Calu3 (cell line): ENCODE measurements at regions not wholly inside any gene's neighbourhood (a gene's known extent, or its start where the extent isn't known, plus 50 kb on each side); places are given as distances from the start of the nearest gene placed in this dataset.

ENCODE experiments used
- BruUV-seq: library from RNA; stranded (reverse); fragments of 400-500 nt; replicated peaks from 2 replicates; lab custom pipeline; 2021; lab: Mats Ljungman, UMichigan
- CTCF ChIA-PET: fragments of 300-600 bp; sonication (Branson Sonifier 250); formaldehyde crosslinking; loops from one replicate; lab custom pipeline; 2022; ENCODE audit warnings: antibody characterized with exemption; lab: Charles Lee
- DNase-seq: peaks from one replicate; pipeline ENCODE4 v3.0.0; 2022
- H3K27ac Mint-ChIP-seq: one replicate; pipeline ENCODE4 v1.8.0; 2022; ENCODE audit warnings: mixed read lengths; ENCODE audit not compliant: unreplicated experiment
- H3K27me3 Mint-ChIP-seq: one replicate; pipeline ENCODE4 v1.8.0; 2022; ENCODE audit warnings: mixed read lengths; ENCODE audit not compliant: unreplicated experiment
- H3K36me3 Mint-ChIP-seq: one replicate; pipeline ENCODE4 v1.8.0; 2022; ENCODE audit warnings: mild to moderate bottlenecking, moderate library complexity, mixed read lengths; ENCODE audit not compliant: insufficient read depth, unreplicated experiment
- H3K4me1 Mint-ChIP-seq: one replicate; pipeline ENCODE4 v1.8.0; 2022; ENCODE audit warnings: mild to moderate bottlenecking, low read depth, mixed read lengths; ENCODE audit not compliant: unreplicated experiment
- H3K4me3 Mint-ChIP-seq: one replicate; pipeline ENCODE4 v1.8.0; 2022; ENCODE audit warnings: mild to moderate bottlenecking, low read depth, moderate library complexity, mixed read lengths; ENCODE audit not compliant: unreplicated experiment
- H3K9me3 Mint-ChIP-seq: one replicate; pipeline ENCODE4 v1.8.0; 2022; ENCODE audit warnings: low read depth, mixed read lengths; ENCODE audit not compliant: unreplicated experiment
- intact Hi-C: fragments of 100-400 bp; cut with micrococcal nuclease; formaldehyde crosslinking; loops from one replicate; pipeline ENCODE4 v1.10.0; 2022; ENCODE audit not compliant: unreplicated experiment
- TF ChIP-seq, protein P1 (sequence below): fragments of 200-600 bp; IDR thresholded peaks from one replicate; pipeline ENCODE4 v1.8.0; 2022; ENCODE audit warnings: antibody characterized with exemption; ENCODE audit not compliant: unreplicated experiment

DNA sequence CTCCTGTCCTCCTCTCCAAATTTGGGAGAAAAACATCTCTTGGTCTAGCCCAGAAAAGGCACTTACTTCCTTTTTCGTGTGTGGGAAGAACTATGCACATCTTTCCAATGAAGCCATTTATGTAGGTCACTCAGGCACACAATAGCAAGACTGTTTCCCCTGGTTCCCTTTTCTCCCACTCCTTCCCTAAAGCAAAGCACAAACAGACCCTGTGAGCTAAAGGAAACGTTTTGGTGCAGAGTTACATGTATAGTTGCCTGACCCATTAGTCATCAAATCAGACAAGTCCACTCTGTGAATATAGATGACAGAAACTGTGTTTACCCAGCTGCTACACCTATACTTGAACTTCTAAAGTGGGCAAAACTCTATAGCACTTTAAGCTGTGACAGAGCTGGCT lies 474.6 kb downstream of the COL12A1 start:
- Mint-ChIP-seq H3K27me3 (no peaks in the 10 kb centered on the region), H3K36me3 (no peaks in the 10 kb centered on the region), H3K4me1 (peaks cover 10% of the 10 kb centered on the region), H3K27ac (peak overlapping the region; percentile 27), H3K4me3 (no peak overlapping the region), H3K9me3 (no peaks in the 10 kb centered on the region)
- peak; percentile 29 for DNase-seq
- intact Hi-C loops = loop anchor here (5.0 kb wide), 1 partner anchor 199 kb away; no protein-coding TSS in a partner anchor
- TF ChIP-seq, protein P1, sequence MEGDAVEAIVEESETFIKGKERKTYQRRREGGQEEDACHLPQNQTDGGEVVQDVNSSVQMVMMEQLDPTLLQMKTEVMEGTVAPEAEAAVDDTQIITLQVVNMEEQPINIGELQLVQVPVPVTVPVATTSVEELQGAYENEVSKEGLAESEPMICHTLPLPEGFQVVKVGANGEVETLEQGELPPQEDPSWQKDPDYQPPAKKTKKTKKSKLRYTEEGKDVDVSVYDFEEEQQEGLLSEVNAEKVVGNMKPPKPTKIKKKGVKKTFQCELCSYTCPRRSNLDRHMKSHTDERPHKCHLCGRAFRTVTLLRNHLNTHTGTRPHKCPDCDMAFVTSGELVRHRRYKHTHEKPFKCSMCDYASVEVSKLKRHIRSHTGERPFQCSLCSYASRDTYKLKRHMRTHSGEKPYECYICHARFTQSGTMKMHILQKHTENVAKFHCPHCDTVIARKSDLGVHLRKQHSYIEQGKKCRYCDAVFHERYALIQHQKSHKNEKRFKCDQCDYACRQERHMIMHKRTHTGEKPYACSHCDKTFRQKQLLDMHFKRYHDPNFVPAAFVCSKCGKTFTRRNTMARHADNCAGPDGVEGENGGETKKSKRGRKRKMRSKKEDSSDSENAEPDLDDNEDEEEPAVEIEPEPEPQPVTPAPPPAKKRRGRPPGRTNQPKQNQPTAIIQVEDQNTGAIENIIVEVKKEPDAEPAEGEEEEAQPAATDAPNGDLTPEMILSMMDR = no peak
- no TSS peak for BruUV-seq
- CTCF ChIA-PET = interaction anchor here (0.6 to 0.7 kb wide), 2 partner anchors 256 to 481 kb away, joined by 3 read pairs; no protein-coding TSS in a partner anchor

- Mint-ChIP-seq H3K36me3 (no peaks in the 10 kb centered on the region), H3K4me3 (no peak overlapping the region), H3K4me1 (peaks cover 3% of the 10 kb centered on the region), H3K27me3 (no peaks in the 10 kb centered on the region), H3K27ac (no peak overlapping the region), H3K9me3 (no peaks in the 10 kb centered on the region)
- intact Hi-C loops = no loop called here
- TF ChIP-seq, protein P1 = no peak
- CTCF ChIA-PET = interaction anchor here (0.6 kb wide), 1 partner anchor 852 kb away, joined by 3 read pairs; no protein-coding TSS in a partner anchor
- no TSS peak for BruUV-seq
- DNase-seq = no peak
These were observed 484.9 kb downstream of the COL12A1 start for GRCh38 chr6:74720923-74721322.

DNA sequence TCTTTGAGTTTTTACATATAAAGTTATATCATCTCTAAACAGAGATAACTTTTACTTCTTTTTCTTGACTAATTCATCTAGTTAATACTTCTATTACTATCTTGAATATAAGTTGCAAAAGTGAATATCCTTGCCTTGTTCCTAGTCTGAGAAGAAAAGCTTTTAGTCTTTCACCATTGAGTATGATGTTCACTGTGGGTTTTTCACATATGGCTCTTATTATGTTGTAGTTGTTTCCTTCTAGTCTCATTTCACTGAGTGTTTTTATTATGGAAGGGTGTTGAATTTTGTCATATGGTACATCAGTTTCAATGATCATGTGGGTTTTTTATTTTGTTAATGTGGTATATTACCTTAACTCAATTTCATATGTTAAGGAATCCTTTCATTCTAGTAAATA lies 488.3 kb downstream of the COL12A1 start:
- no peak overlapping the region for H3K27ac Mint-ChIP-seq
- no peak for DNase-seq
- CTCF ChIA-PET = no interaction called here
- no peaks in the 10 kb centered on the region for H3K27me3 Mint-ChIP-seq
- H3K36me3 Mint-ChIP-seq = no peaks in the 10 kb centered on the region
- no peaks in the 10 kb centered on the region for H3K9me3 Mint-ChIP-seq
- no TSS peak for BruUV-seq
- H3K4me3 Mint-ChIP-seq = no peak overlapping the region
- peaks cover 8% of the 10 kb centered on the region for H3K4me1 Mint-ChIP-seq
- TF ChIP-seq, protein P1 = no peak
- intact Hi-C loops = no loop called here

DNA sequence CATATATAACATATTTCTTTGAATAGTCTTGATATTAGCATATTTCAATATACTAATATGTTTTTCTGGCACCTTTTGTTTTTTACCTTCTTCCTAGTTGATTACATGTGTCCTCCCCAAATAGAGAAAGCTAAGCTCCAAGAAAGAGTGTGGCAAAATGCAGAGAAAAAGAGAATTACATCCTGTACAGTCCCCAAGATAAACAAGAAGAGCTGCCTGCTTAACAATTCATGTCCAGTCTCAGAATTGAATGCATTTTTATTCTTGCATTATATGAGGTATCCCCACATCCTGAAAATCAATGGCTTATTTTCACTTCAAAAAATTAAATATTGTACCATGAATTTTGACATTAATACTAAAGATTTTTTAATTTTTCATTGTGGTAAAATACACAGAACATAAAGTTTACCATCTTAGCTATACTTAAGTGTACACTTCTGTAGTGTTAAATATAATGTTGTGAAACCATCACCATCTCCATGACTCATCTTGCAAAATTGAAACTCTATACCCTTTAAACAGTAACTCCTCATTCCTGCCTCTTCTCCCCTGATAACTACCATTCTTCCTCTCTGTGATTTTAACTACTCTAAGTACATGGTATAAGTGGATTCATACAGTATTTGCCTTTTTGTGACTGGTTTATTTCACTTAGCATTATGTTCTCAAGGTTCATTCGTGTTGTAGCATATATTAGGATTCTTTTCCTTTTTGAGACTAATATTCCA lies 490.3 kb downstream of the COL12A1 start:
- DNase-seq = no peak
- Mint-ChIP-seq H3K27ac (no peak overlapping the region), H3K27me3 (no peaks in the 10 kb centered on the region), H3K4me3 (no peak overlapping the region), H3K9me3 (no peaks in the 10 kb centered on the region), H3K36me3 (no peaks in the 10 kb centered on the region), H3K4me1 (peaks cover 8% of the 10 kb centered on the region)
- CTCF ChIA-PET = no interaction called here
- intact Hi-C loops = no loop called here
- BruUV-seq = no TSS peak
- TF ChIP-seq, protein P1 = no peak
